Breast epithelium (tissue), 4 donors: ENCODE measurements at regions not wholly inside any gene's neighbourhood (a gene's known extent, or its start where the extent isn't known, plus 50 kb on each side); places are given as distances from the start of the nearest gene placed in this dataset.

Experiments
- DNase-seq, 2 donors: peaks; one replicate each; pipeline ENCODE4 v3.0.0-alpha.2; 2019; ENCODE audit warnings: low spot score in 2 of 2
- H3K27ac ChIP-seq, 2 donors: fragments of 200-600 bp; sonication (generic) in 1 of 2; one replicate each; pipeline ENCODE4 v1.5.1; 2016 to 2019; ENCODE audit warnings: mild to moderate bottlenecking in 1 of 2
- H3K27me3 ChIP-seq, 2 donors: fragments of 200-600 bp; sonication (generic) in 1 of 2; one replicate each; pipeline versions ENCODE4 v1.5.1 to v1.6.0; 2017 to 2019; ENCODE audit warnings: control low read depth in 1 of 2, mild to moderate bottlenecking in 1 of 2
- H3K36me3 ChIP-seq: fragments of 200-600 bp; one replicate; pipeline ENCODE4 v1.5.1; 2019
- H3K4me1 ChIP-seq, 2 donors: fragments of 200-600 bp; sonication (generic); one replicate each; pipeline ENCODE4 v1.5.1; 2016 to 2019; ENCODE audit warnings: control low read depth in 1 of 2
- H3K4me3 ChIP-seq, 3 donors: fragments of 200-600 bp; sonication (generic); 1 replicate in 2 of 3; 2 replicates in 1 of 3; pipeline ENCODE4 v1.5.1; 2016 to 2019; ENCODE audit warnings: mild to moderate bottlenecking in 3 of 3, moderate library complexity in 2 of 3
- H3K9me3 ChIP-seq, 2 donors: fragments of 200-600 bp; sonication (generic) in 1 of 2; one replicate each; pipeline ENCODE4 v1.5.1; 2016 to 2019; ENCODE audit warnings: control low read depth in 1 of 2
- POLR2A ChIP-seq: fragments of 450-650 bp; IDR thresholded peaks from one replicate; pipeline ENCODE4 v1.6.1; 2016; ENCODE audit warnings: antibody characterized with exemption, mild to moderate bottlenecking, moderate library complexity
- POLR2AphosphoS5 ChIP-seq, 3 donors: sonication (generic); formaldehyde crosslinking; IDR thresholded peaks; one replicate each; pipeline ENCODE4 v1.6.1; 2017; ENCODE audit warnings: antibody characterized with exemption in 3 of 3
- intact Hi-C: fragments of 100-400 bp; cut with DNase I; formaldehyde crosslinking; loops from one replicate; pipeline ENCODE4 v1.15.1; 2023; ENCODE audit warnings: low total_unique reads
- TF ChIP-seq, protein P1 (sequence below), 3 donors: fragments of 450-650 bp; IDR thresholded peaks; one replicate each; pipeline ENCODE4 v1.5.1; 2016 to 2017; ENCODE audit warnings: antibody characterized with exemption in 3 of 3, mild to moderate bottlenecking in 3 of 3, moderate library complexity in 3 of 3

DNA sequence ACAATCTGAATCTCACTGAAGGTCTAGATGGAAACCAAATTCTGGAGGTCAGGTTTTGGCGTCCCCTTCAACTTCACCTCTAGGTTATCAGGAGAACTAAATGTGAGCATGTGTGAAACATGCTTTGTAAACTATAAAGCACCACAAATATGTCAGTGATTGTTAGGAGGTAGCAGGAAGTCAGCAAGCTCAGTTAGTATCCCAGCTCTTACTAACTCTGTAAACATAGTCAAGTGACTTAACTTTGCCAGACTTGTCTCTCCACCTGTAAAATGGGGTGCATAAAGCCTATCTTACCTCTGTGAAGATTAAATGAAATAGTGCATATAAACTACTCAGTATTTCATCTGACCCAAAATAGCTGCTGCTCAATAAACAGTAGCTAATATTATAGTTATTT is 121.5 kb downstream of the INSIG2 start:
- H3K4me1 ChIP-seq = no peaks in the 10 kb centered on the region
- no peak overlapping the region for H3K4me3 ChIP-seq
- intact Hi-C loops = no loop called here
- H3K27ac ChIP-seq = no peak overlapping the region
- TF ChIP-seq POLR2A (no peak), POLR2AphosphoS5 (IDR thresholded peaks at IDR 0.05) (no peak)
- TF ChIP-seq, protein P1, sequence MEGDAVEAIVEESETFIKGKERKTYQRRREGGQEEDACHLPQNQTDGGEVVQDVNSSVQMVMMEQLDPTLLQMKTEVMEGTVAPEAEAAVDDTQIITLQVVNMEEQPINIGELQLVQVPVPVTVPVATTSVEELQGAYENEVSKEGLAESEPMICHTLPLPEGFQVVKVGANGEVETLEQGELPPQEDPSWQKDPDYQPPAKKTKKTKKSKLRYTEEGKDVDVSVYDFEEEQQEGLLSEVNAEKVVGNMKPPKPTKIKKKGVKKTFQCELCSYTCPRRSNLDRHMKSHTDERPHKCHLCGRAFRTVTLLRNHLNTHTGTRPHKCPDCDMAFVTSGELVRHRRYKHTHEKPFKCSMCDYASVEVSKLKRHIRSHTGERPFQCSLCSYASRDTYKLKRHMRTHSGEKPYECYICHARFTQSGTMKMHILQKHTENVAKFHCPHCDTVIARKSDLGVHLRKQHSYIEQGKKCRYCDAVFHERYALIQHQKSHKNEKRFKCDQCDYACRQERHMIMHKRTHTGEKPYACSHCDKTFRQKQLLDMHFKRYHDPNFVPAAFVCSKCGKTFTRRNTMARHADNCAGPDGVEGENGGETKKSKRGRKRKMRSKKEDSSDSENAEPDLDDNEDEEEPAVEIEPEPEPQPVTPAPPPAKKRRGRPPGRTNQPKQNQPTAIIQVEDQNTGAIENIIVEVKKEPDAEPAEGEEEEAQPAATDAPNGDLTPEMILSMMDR (IDR thresholded peaks at IDR 0.05) = no peak
- peaks cover 0 to 24% of the 10 kb centered on the region in 2 donors for H3K27me3 ChIP-seq
- H3K36me3 ChIP-seq = no peaks in the 10 kb centered on the region
- no peaks in the 10 kb centered on the region for H3K9me3 ChIP-seq
- DNase-seq = no peak

DNA sequence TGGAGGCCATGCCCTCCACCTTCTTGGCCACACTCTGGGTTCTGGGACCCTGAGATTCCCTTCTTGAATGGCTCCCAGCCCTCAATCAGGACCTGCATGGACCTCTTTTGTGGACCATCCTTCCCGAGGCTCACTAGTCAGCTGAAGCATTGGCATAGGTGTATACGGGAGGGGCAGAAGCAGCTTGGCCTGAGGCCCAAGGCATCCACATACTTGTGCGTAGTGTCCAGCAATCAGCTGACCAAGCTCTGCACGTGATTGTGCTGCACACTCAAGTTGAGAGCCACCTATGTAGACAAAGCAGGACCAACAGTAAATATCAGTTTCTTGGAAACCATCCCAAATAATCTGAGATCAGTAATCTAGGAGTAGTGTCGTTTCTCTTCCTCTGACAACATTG is 119.6 kb downstream of the INSIG2 start:
- Histone ChIP-seq H3K4me1 (no peaks in the 10 kb centered on the region), H3K9me3 (no peaks in the 10 kb centered on the region), H3K27me3 (peaks cover 0 to 29% of the 10 kb centered on the region in 2 donors), H3K4me3 (no peak overlapping the region), H3K36me3 (no peaks in the 10 kb centered on the region), H3K27ac (no peak overlapping the region)
- intact Hi-C loops = no loop called here
- DNase-seq = no peak
- no peak for TF ChIP-seq POLR2AphosphoS5 (IDR thresholded peaks at IDR 0.05)
- no peak for TF ChIP-seq POLR2A
- TF ChIP-seq, protein P1 (IDR thresholded peaks at IDR 0.05) = no peak

DNA sequence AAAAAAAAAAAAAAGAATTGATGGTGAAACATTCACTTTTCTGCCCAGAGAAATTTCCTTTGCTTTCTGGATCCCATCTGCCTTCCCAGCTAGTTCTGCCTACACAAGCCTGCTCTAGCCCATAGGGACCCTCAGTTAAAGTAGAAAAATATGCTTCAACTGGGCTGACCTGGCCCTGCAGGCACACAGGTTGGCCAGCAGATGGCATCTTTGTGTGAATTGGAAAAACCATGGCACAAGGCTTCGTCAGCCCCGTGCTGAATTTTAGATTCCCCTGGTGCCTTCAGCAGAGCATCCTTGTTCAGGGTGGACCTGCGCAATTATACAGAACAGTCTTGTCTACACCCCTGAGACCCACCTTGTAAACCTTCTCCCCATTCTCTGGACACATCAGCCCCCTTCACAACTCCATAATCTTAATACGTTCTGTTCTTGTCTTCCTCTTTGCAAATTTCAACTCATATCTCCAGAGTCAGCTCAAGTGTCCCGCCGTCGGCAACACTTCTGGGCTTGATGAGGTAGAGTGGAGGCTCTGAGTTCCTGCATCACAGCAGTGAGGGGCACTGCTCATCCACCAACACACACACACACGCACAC is 114.5 kb downstream of the INSIG2 start:
- intact Hi-C loops = no loop called here
- no peaks in the 10 kb centered on the region for H3K36me3 ChIP-seq
- H3K27me3 ChIP-seq = peaks cover 0 to 14% of the 10 kb centered on the region in 2 donors
- H3K9me3 ChIP-seq = no peaks in the 10 kb centered on the region
- no peaks in the 10 kb centered on the region for H3K4me1 ChIP-seq
- no peak for DNase-seq
- no peak overlapping the region for H3K4me3 ChIP-seq
- no peak for TF ChIP-seq POLR2A
- TF ChIP-seq, protein P1 (IDR thresholded peaks at IDR 0.05) = peak in 2 of 3 donors; percentile 53 to 57
- H3K27ac ChIP-seq = no peak overlapping the region

DNA sequence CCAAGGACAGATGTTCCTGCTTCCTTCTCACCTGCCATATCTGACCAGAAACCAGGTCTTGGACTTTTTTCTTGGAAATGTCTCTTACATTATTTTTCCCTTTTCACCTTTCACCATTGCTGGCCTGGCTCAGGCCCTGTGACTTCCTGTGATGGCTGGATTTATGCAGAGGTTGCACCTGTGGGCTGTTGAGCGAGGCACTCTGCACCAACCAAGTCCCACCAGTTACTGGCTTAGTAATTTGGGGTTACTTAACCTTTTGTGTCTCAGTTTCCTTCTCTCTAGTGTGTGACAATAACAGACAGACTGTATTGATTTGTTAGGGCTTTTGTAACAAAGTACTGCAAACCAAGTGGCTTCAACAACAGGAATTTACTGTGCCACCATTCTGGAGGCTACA is 110.0 kb downstream of the INSIG2 start:
- Histone ChIP-seq H3K4me1 (no peaks in the 10 kb centered on the region), H3K36me3 (no peaks in the 10 kb centered on the region), H3K4me3 (no peak overlapping the region), H3K27me3 (peaks cover 0 to 13% of the 10 kb centered on the region in 2 donors), H3K9me3 (no peaks in the 10 kb centered on the region), H3K27ac (no peak overlapping the region)
- intact Hi-C loops = no loop called here
- TF ChIP-seq POLR2A (no peak), POLR2AphosphoS5 (IDR thresholded peaks at IDR 0.05) (no peak)
- TF ChIP-seq, protein P1 (IDR thresholded peaks at IDR 0.05) = no peak
- no peak for DNase-seq

DNA sequence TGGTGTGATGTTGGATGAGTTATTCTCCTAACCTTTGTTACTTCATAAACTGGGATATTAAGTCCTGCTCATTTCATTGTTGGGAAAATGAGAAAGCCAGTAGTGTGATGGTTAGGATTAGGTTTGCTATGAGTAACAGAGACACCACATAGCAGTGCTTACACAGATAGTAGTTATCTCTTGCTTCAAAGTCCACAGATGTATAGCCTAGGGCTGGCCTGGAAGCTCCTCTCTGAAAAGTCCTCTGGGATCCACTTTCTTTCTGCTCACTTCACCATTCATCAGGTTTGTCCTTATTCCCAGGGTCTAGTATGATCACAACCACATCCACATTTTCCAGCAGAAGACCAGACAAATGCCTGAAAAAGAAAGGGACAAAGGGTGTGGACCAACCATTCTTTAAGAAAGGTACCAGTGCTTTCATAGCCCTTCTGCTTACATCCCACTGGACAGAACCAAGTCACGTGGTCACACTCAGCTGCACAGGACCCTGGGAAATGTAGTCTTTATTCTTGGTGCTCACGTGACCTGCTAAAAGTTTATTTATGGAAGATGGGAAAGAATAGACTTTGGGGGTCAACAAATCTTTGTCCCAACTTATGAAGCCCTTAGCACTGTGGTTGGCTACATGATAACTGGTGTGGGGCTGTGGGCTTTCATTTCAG is 108.9 kb downstream of the INSIG2 start:
- Histone ChIP-seq H3K27ac (no peak overlapping the region), H3K36me3 (no peaks in the 10 kb centered on the region), H3K27me3 (peaks cover 0 to 8% of the 10 kb centered on the region in 2 donors), H3K4me3 (no peak overlapping the region), H3K4me1 (no peaks in the 10 kb centered on the region), H3K9me3 (no peaks in the 10 kb centered on the region)
- no peak for DNase-seq
- TF ChIP-seq POLR2AphosphoS5 (IDR thresholded peaks at IDR 0.05) = no peak
- intact Hi-C loops = no loop called here
